RWPE2 (cell line): ENCODE measurements at regions not wholly inside any gene's neighbourhood (a gene's known extent, or its start where the extent isn't known, plus 50 kb on each side); places are given as distances from the start of the nearest gene placed in this dataset.

Source experiments
- ATAC-seq: fragments of 200-7000 bp; cut with Tn5 transposase; 3 replicates; pipeline ENCODE4 v1.9.1; 2021; ENCODE audit warnings: low read depth
- DNase-seq: peaks from one replicate; pipeline ENCODE4 v3.0.0-alpha.2; 2020; ENCODE audit warnings: low spot score
- H3K27ac ChIP-seq: fragments of 450-650 bp; 2 replicates; pipeline ENCODE4 v1.5.1; 2017; ENCODE audit warnings: mild to moderate bottlenecking; ENCODE audit not compliant: poor library complexity, severe bottlenecking
- H3K27me3 ChIP-seq: fragments of 250-450 bp; sonication (Bioruptor Pico); 2 replicates; pipeline ENCODE4 v1.5.1; 2021; ENCODE audit warnings: mild to moderate bottlenecking, moderate library complexity; ENCODE audit not compliant: insufficient read depth, poor library complexity, severe bottlenecking
- H3K36me3 ChIP-seq: fragments of 250-450 bp; sonication (Bioruptor Pico); 2 replicates; pipeline ENCODE4 v1.5.1; 2020; ENCODE audit warnings: low read depth, mild to moderate bottlenecking, moderate library complexity
- H3K4me1 ChIP-seq: fragments of 250-450 bp; sonication (Bioruptor Pico); 2 replicates; pipeline ENCODE4 v1.5.1; 2021; ENCODE audit warnings: mild to moderate bottlenecking, moderate library complexity; ENCODE audit not compliant: insufficient read depth, poor library complexity, severe bottlenecking
- H3K4me3 ChIP-seq: fragments of 250-450 bp; sonication (Bioruptor Pico); 2 replicates; pipeline ENCODE4 v1.5.1; 2021; ENCODE audit warnings: mild to moderate bottlenecking, moderate library complexity; ENCODE audit not compliant: severe bottlenecking
- H3K9me3 ChIP-seq: fragments of 250-450 bp; sonication (Bioruptor Pico); 2 replicates; pipeline ENCODE4 v1.5.1; 2021; ENCODE audit warnings: mild to moderate bottlenecking, moderate library complexity; ENCODE audit not compliant: severe bottlenecking
- TF ChIP-seq, protein P1 (sequence below): fragments of 450-650 bp; IDR thresholded peaks from one replicate; pipeline ENCODE4 v1.5.1; 2017; ENCODE audit warnings: mild to moderate bottlenecking, moderate library complexity; ENCODE audit not compliant: poor library complexity, severe bottlenecking

GRCh38 chr14:101005447-101005846 is 101.9 kb upstream of the RTL1 start:
- no peak overlapping the region for H3K4me3 ChIP-seq
- DNase-seq: no peak
- no peaks in the 10 kb centered on the region for H3K27me3 ChIP-seq
- ATAC-seq: no peak
- no peaks in the 10 kb centered on the region for H3K9me3 ChIP-seq
- H3K27ac ChIP-seq: no peak overlapping the region
- H3K4me1 ChIP-seq: peaks cover 3% of the 10 kb centered on the region
- TF ChIP-seq, protein P1, sequence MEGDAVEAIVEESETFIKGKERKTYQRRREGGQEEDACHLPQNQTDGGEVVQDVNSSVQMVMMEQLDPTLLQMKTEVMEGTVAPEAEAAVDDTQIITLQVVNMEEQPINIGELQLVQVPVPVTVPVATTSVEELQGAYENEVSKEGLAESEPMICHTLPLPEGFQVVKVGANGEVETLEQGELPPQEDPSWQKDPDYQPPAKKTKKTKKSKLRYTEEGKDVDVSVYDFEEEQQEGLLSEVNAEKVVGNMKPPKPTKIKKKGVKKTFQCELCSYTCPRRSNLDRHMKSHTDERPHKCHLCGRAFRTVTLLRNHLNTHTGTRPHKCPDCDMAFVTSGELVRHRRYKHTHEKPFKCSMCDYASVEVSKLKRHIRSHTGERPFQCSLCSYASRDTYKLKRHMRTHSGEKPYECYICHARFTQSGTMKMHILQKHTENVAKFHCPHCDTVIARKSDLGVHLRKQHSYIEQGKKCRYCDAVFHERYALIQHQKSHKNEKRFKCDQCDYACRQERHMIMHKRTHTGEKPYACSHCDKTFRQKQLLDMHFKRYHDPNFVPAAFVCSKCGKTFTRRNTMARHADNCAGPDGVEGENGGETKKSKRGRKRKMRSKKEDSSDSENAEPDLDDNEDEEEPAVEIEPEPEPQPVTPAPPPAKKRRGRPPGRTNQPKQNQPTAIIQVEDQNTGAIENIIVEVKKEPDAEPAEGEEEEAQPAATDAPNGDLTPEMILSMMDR: no peak
- H3K36me3 ChIP-seq: no peaks in the 10 kb centered on the region

GRCh38 chr14:101006008-101006407 is 102.5 kb upstream of the RTL1 start:
- Histone ChIP-seq H3K9me3 (no peaks in the 10 kb centered on the region), H3K4me3 (no peak overlapping the region), H3K27me3 (no peaks in the 10 kb centered on the region), H3K36me3 (no peaks in the 10 kb centered on the region), H3K4me1 (peaks cover 2% of the 10 kb centered on the region), H3K27ac (no peak overlapping the region)
- no peak for DNase-seq
- TF ChIP-seq, protein P1: no peak
- ATAC-seq: no peak

- Histone ChIP-seq H3K36me3 (no peaks in the 10 kb centered on the region), H3K27ac (no peak overlapping the region), H3K9me3 (no peaks in the 10 kb centered on the region), H3K27me3 (no peaks in the 10 kb centered on the region), H3K4me1 (no peaks in the 10 kb centered on the region), H3K4me3 (no peak overlapping the region)
- no peak for DNase-seq
- ATAC-seq: no peak
- TF ChIP-seq, protein P1: no peak
Observed at GRCh38 chr14:101007004-101007614, 103.6 kb upstream of the RTL1 start.

GRCh38 chr14:101007765-101008164 is 104.2 kb upstream of the RTL1 start:
- H3K9me3 ChIP-seq: no peaks in the 10 kb centered on the region
- no peaks in the 10 kb centered on the region for H3K27me3 ChIP-seq
- H3K27ac ChIP-seq: no peak overlapping the region
- ATAC-seq (no peak), DNase-seq (no peak)
- TF ChIP-seq, protein P1: no peak
- no peak overlapping the region for H3K4me3 ChIP-seq
- H3K36me3 ChIP-seq: no peaks in the 10 kb centered on the region
- H3K4me1 ChIP-seq: no peaks in the 10 kb centered on the region

DNA sequence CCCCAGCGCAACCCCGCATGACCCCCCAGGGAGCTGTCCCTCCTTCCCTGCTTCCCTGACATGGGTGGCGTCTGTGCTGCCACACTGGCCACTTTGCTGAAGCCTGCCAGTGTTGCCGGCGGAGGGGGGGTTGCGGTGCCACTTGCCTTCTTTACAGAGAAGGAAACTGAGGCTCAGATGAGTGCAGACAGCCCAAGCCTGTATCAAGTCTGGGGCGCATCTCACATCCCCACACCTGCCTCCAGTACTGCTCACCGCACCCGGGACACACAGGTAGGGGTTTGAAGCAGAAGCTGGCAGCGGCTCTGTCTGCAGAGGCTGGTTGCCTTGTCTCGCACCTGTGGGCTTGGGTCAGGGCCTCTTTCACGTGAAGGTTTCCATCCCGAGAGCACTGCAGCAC is 104.7 kb upstream of the RTL1 start:
- no peaks in the 10 kb centered on the region for H3K36me3 ChIP-seq
- no peaks in the 10 kb centered on the region for H3K4me1 ChIP-seq
- TF ChIP-seq, protein P1: no peak
- H3K4me3 ChIP-seq: no peak overlapping the region
- no peak for ATAC-seq
- no peaks in the 10 kb centered on the region for H3K9me3 ChIP-seq
- H3K27me3 ChIP-seq: no peaks in the 10 kb centered on the region
- no peak for DNase-seq
- no peak overlapping the region for H3K27ac ChIP-seq
